Endodermal cell (in vitro differentiated cells): ENCODE measurements at regions not wholly inside any gene's neighbourhood (a gene's known extent, or its start where the extent isn't known, plus 50 kb on each side); places are given as distances from the start of the nearest gene placed in this dataset.
A peak's percentile ranks its signal among the peaks of the same experiment; 100 is the strongest.

ENCODE experiments used
- DNase-seq: peaks from one replicate; pipeline ENCODE4 v3.0.0-alpha.2; 2017
- H3K27ac ChIP-seq: 2 replicates; pipeline ENCODE4 v1.5.1; 2013; ENCODE audit warnings: mild to moderate bottlenecking, low read depth, low read length, moderate library complexity
- H3K27me3 ChIP-seq: 2 replicates; pipeline ENCODE4 v1.6.1; 2013; ENCODE audit warnings: mild to moderate bottlenecking, low read length, moderate library complexity; ENCODE audit not compliant: insufficient read depth, control insufficient read depth, poor library complexity, severe bottlenecking
- H3K36me3 ChIP-seq: 2 replicates; pipeline ENCODE4 v1.7.0; 2013; ENCODE audit warnings: mild to moderate bottlenecking, low read length, moderate library complexity; ENCODE audit not compliant: control insufficient read depth, insufficient read depth
- H3K4me1 ChIP-seq: one replicate; pipeline ENCODE4 v1.7.0; 2013; ENCODE audit warnings: low read length; ENCODE audit not compliant: control insufficient read depth, insufficient read depth
- H3K4me3 ChIP-seq: 2 replicates; pipeline ENCODE4 v1.5.1; 2013; ENCODE audit warnings: mild to moderate bottlenecking, low read length, moderate library complexity
- H3K9ac ChIP-seq: 2 replicates; pipeline ENCODE4 v1.6.1; 2013; ENCODE audit warnings: mild to moderate bottlenecking, low read length, moderate library complexity; ENCODE audit not compliant: poor library complexity, severe bottlenecking; ENCODE audit errors: extremely low read depth
- H3K9me3 ChIP-seq: 2 replicates; pipeline ENCODE4 v1.6.1; 2013; ENCODE audit warnings: mild to moderate bottlenecking, low read length, moderate library complexity; ENCODE audit not compliant: control insufficient read depth
- H3K27ac Mint-ChIP-seq: 2 replicates; pipeline ENCODE4 v1.8.0; 2020; ENCODE audit warnings: mixed read lengths
- H3K27me3 Mint-ChIP-seq: 2 replicates; pipeline ENCODE4 v1.8.0; 2021; ENCODE audit warnings: mild to moderate bottlenecking, mixed read lengths; ENCODE audit not compliant: insufficient read depth
- H3K36me3 Mint-ChIP-seq: 2 replicates; pipeline ENCODE4 v1.8.0; 2020; ENCODE audit warnings: low read depth, mixed read lengths
- H3K4me1 Mint-ChIP-seq: 2 replicates; pipeline ENCODE4 v1.8.0; 2020; ENCODE audit warnings: mixed read lengths
- H3K4me3 Mint-ChIP-seq: 2 replicates; pipeline ENCODE4 v1.8.0; 2020; ENCODE audit warnings: mild to moderate bottlenecking, moderate library complexity, mixed read lengths
- H3K9me3 Mint-ChIP-seq: 2 replicates; pipeline ENCODE4 v1.8.0; 2020; ENCODE audit warnings: mild to moderate bottlenecking, mixed read lengths
- whole genome bisulfite sequencing, 2 experiments: methylation state at CpG; one replicate each; pipeline versions ENCODE4 v1.1.5 to v1.1.7; 2013; ENCODE audit warnings: missing lambda C conversion rate in 2 of 2, mixed read lengths in 1 of 2; ENCODE audit not compliant: insufficient coverage in 1 of 2, insufficient read length in 1 of 2; 5-methylcytosine and 5-hydroxymethylcytosine counted together
- TF ChIP-seq, protein P1 (sequence below): fragments of 200-600 bp; sonication (generic); conservative IDR thresholded peaks from 2 replicates; pipeline ENCODE4 v1.5.0; 2021; ENCODE audit warnings: antibody characterized with exemption, mild to moderate bottlenecking

DNA sequence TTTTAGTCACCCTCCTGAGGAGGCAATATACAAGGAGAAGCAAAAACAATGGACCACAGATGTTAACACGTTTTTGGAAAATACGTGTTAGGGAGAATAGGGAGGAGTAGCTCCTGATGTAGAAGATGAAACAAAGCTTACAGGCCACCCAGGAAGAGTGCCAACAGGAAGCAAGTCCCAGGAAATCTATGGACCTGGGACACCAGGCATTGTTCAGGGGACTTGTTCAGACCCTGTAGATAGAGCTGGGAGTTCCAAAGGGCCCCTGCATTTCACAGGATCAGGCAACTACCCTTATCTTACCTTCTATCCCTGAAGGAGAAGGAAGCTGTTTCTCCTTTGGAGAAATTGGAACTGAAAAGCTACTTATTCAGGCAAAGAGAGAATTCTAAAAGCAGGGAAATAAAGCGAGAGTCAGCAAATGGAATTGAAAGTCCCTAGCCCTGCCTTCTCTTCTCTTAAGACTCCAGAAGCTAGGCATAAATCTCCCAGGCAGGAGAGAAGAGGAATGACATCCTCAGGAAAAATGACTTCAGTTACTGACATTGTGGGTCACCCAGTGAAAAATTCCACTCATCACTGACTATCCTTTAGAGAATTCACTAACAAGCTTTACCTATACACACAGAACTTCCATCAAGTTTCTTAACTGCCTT lies 77.7 kb upstream of the FAM3C start:
- H3K4me1 Mint-ChIP-seq, result peaks cover 18% of the 10 kb centered on the region
- H3K4me3 Mint-ChIP-seq, result no peak overlapping the region
- no peak overlapping the region for H3K9ac ChIP-seq
- H3K9me3 Mint-ChIP-seq, result no peaks in the 10 kb centered on the region
- no peaks in the 10 kb centered on the region for H3K9me3 ChIP-seq
- no peaks in the 10 kb centered on the region for H3K4me1 ChIP-seq
- H3K27ac Mint-ChIP-seq, result no peak overlapping the region
- no peaks in the 10 kb centered on the region for H3K27me3 Mint-ChIP-seq
- peak overlapping the region; percentile 27 for H3K27ac ChIP-seq
- peak; percentile 66 for DNase-seq
- H3K27me3 ChIP-seq, result no peaks in the 10 kb centered on the region
- TF ChIP-seq, protein P1, sequence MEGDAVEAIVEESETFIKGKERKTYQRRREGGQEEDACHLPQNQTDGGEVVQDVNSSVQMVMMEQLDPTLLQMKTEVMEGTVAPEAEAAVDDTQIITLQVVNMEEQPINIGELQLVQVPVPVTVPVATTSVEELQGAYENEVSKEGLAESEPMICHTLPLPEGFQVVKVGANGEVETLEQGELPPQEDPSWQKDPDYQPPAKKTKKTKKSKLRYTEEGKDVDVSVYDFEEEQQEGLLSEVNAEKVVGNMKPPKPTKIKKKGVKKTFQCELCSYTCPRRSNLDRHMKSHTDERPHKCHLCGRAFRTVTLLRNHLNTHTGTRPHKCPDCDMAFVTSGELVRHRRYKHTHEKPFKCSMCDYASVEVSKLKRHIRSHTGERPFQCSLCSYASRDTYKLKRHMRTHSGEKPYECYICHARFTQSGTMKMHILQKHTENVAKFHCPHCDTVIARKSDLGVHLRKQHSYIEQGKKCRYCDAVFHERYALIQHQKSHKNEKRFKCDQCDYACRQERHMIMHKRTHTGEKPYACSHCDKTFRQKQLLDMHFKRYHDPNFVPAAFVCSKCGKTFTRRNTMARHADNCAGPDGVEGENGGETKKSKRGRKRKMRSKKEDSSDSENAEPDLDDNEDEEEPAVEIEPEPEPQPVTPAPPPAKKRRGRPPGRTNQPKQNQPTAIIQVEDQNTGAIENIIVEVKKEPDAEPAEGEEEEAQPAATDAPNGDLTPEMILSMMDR, result no peak
- peak overlapping the region; percentile 38 for H3K4me3 ChIP-seq
- no peaks in the 10 kb centered on the region for H3K36me3 ChIP-seq
- H3K36me3 Mint-ChIP-seq, result no peaks in the 10 kb centered on the region
- WGBS, 2 experiments, result 52 to 62% methylated on average over 3 of the region's 3 CpGs

DNA sequence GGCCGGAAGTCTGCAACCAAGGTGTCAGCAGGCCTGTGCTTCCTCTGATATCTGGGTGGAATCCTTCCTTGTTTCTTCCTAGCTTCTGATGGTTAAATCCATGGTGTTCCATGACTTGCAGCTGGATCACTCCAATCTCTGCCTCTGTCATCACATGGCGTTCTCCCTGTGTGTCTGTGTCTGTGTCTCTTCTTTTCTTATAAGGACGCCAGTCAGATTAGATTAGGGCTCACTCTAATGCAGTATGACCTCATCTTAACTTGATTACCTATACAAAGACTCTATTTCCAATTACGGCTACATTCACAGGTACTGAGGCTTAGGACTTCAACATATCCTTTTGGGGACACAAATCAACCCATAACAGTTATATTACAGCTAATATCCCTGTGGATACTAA lies 70.3 kb upstream of the FAM3C start:
- no peak for DNase-seq
- Mint-ChIP-seq H3K4me1 (peaks cover 5% of the 10 kb centered on the region), H3K9me3 (no peaks in the 10 kb centered on the region), H3K27ac (no peak overlapping the region), H3K36me3 (no peaks in the 10 kb centered on the region), H3K27me3 (no peaks in the 10 kb centered on the region), H3K4me3 (no peak overlapping the region)
- H3K36me3 ChIP-seq, result no peaks in the 10 kb centered on the region
- no peaks in the 10 kb centered on the region for H3K9me3 ChIP-seq
- no peak overlapping the region for H3K27ac ChIP-seq
- no peak overlapping the region for H3K4me3 ChIP-seq
- no peak overlapping the region for H3K9ac ChIP-seq
- no peaks in the 10 kb centered on the region for H3K27me3 ChIP-seq
- TF ChIP-seq, protein P1, result no peak
- no peaks in the 10 kb centered on the region for H3K4me1 ChIP-seq
- 70 to 91% methylated on average over 4 of the region's 4 CpGs for WGBS, 2 experiments

DNA sequence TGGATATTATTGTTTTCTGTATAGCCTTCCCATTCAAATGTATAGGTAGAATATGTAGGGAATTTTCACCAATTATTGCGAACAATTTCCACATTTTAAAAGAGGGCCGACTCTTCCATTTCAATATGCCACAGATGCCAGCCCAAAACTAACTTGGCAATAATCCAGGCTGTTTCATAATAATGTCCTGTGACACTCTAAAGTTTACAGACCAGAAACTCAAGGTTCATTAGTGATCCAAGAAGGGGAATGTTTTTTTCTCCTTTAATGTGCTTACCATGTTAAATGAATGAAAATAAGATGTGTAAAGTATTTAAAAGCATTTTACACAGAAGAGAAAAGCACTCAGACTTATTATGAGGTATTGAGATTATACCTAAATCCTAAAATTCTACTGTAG lies 63.0 kb upstream of the FAM3C start:
- Histone ChIP-seq H3K9ac (no peak overlapping the region), H3K4me3 (no peak overlapping the region), H3K9me3 (no peaks in the 10 kb centered on the region), H3K4me1 (no peaks in the 10 kb centered on the region), H3K27me3 (no peaks in the 10 kb centered on the region), H3K27ac (no peak overlapping the region), H3K36me3 (no peaks in the 10 kb centered on the region)
- Mint-ChIP-seq H3K27me3 (no peaks in the 10 kb centered on the region), H3K4me3 (no peak overlapping the region), H3K36me3 (no peaks in the 10 kb centered on the region), H3K9me3 (no peaks in the 10 kb centered on the region), H3K4me1 (peaks cover 21% of the 10 kb centered on the region), H3K27ac (no peak overlapping the region)
- DNase-seq, result no peak
- 96% methylated on average over 2 of the region's 2 CpGs; no CpG with 5 or more reads in 1 of the 2 experiments for WGBS, 2 experiments
- TF ChIP-seq, protein P1, result no peak
